KMS-11 (cell line): ENCODE measurements at regions not wholly inside any gene's neighbourhood (a gene's known extent, or its start where the extent isn't known, plus 50 kb on each side); places are given as distances from the start of the nearest gene placed in this dataset.

Experiments
- H2AFZ ChIP-seq: fragments of 200-600 bp; sonication (generic); 2 replicates; pipeline ENCODE4 v1.6.1; 2016; ENCODE audit warnings: antibody characterized with exemption, mixed run types, low read depth
- H3K27ac ChIP-seq: fragments of 200-600 bp; sonication (generic); 2 replicates; pipeline ENCODE4 v1.6.1; 2016; ENCODE audit warnings: mild to moderate bottlenecking, mixed run types
- H3K27me3 ChIP-seq: fragments of 200-600 bp; sonication (generic); 2 replicates; pipeline ENCODE4 v1.6.1; 2017; ENCODE audit warnings: mild to moderate bottlenecking, low read depth, mixed run types, moderate library complexity; ENCODE audit not compliant: insufficient read depth
- H3K36me3 ChIP-seq: fragments of 200-600 bp; sonication (generic); 2 replicates; pipeline ENCODE4 v1.6.1; 2017; ENCODE audit warnings: mild to moderate bottlenecking, mixed run types; ENCODE audit not compliant: insufficient read depth
- H3K4me1 ChIP-seq: fragments of 200-600 bp; sonication (generic); 2 replicates; pipeline ENCODE4 v1.6.1; 2016; ENCODE audit warnings: mild to moderate bottlenecking, low read depth, mixed run types; ENCODE audit not compliant: poor library complexity, severe bottlenecking
- H3K4me2 ChIP-seq: fragments of 200-600 bp; sonication (generic); 2 replicates; pipeline ENCODE4 v1.7.0; 2016; ENCODE audit warnings: mild to moderate bottlenecking, mixed run types
- H3K4me3 ChIP-seq: fragments of 200-600 bp; sonication (generic); IDR thresholded peaks from 2 replicates; pipeline ENCODE4 v1.6.1; 2017; ENCODE audit warnings: low read depth, low read length, mixed read lengths; ENCODE audit not compliant: insufficient read depth
- H3K79me2 ChIP-seq: fragments of 200-600 bp; sonication (generic); 2 replicates; pipeline ENCODE4 v1.6.1; 2016; ENCODE audit warnings: low read depth, mixed run types; ENCODE audit not compliant: insufficient read depth
- H3K9ac ChIP-seq: fragments of 200-600 bp; sonication (generic); 2 replicates; pipeline ENCODE4 v1.6.1; 2016; ENCODE audit warnings: mild to moderate bottlenecking, mixed run types
- H4K20me1 ChIP-seq: fragments of 200-600 bp; sonication (generic); 2 replicates; pipeline ENCODE4 v1.6.1; 2016; ENCODE audit warnings: mild to moderate bottlenecking, mixed run types; ENCODE audit not compliant: insufficient read depth
- CTCF ChIP-seq: fragments of 200-600 bp; sonication (generic); conservative IDR thresholded peaks from 2 replicates; pipeline ENCODE4 v1.6.1; 2017; ENCODE audit warnings: low read depth, mild to moderate bottlenecking, antibody characterized with exemption, low read length, moderate library complexity, mixed read lengths

DNA sequence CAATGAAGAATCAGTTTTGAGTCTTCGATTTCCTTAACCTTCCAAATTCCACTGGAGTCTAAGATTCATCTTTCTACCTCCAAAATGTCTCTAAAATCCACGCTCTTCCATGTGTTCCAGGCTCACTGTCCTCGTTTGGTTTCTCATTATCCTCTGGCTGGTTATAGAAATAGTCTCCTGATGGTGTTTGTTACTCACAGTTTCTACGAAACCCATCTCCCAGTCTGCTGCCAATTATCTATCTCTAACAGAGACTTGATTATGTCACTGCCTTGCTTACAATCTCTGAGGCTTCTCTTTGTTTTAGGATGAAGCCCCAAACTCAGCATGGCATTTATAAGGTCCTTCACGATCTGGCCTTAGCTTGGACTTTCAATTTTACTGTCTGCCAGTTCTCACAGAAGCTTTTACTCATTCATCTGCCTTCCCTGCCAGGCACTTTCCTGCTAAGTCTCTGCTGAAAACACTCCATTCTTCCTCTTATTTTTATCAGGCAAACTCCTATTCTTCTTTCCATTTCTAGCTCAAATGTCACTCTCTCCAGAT, 339.6 kb upstream of the SGCD start:
- no peak overlapping the region for H3K4me3 ChIP-seq

GRCh38 chr5:155989879-155990278, 337.1 kb upstream of the SGCD start:
- no peak overlapping the region for H3K27ac ChIP-seq
- no peak overlapping the region for H3K4me3 ChIP-seq
- H3K36me3 ChIP-seq: no peaks in the 10 kb centered on the region
- H3K9ac ChIP-seq: no peak overlapping the region
- no peak overlapping the region for H2AFZ ChIP-seq
- no peaks in the 10 kb centered on the region for H3K27me3 ChIP-seq
- H3K4me1 ChIP-seq: no peaks in the 10 kb centered on the region
- no peaks in the 10 kb centered on the region for H4K20me1 ChIP-seq
- H3K4me2 ChIP-seq: no peak overlapping the region
- H3K79me2 ChIP-seq: no peaks in the 10 kb centered on the region
- no peak for TF ChIP-seq CTCF

More for the DNA sequence above, 339.6 kb upstream of the SGCD start:
- no peaks in the 10 kb centered on the region for H3K36me3 ChIP-seq
- no peaks in the 10 kb centered on the region for H3K27me3 ChIP-seq
- H3K4me1 ChIP-seq: no peaks in the 10 kb centered on the region
- H4K20me1 ChIP-seq: no peaks in the 10 kb centered on the region
- TF ChIP-seq CTCF: no peak
- H3K79me2 ChIP-seq: no peaks in the 10 kb centered on the region
- no peak overlapping the region for H3K9ac ChIP-seq
- H2AFZ ChIP-seq: no peak overlapping the region
- no peak overlapping the region for H3K4me2 ChIP-seq
- no peak overlapping the region for H3K27ac ChIP-seq

GRCh38 chr5:155996123-155996522, 330.8 kb upstream of the SGCD start:
- Histone ChIP-seq H3K4me1 (no peaks in the 10 kb centered on the region), H3K27me3 (no peaks in the 10 kb centered on the region), H2AFZ (no peak overlapping the region), H3K4me3 (no peak overlapping the region), H4K20me1 (no peaks in the 10 kb centered on the region), H3K27ac (no peak overlapping the region), H3K4me2 (no peak overlapping the region), H3K9ac (no peak overlapping the region), H3K79me2 (no peaks in the 10 kb centered on the region), H3K36me3 (no peaks in the 10 kb centered on the region)
- no peak for TF ChIP-seq CTCF

DNA sequence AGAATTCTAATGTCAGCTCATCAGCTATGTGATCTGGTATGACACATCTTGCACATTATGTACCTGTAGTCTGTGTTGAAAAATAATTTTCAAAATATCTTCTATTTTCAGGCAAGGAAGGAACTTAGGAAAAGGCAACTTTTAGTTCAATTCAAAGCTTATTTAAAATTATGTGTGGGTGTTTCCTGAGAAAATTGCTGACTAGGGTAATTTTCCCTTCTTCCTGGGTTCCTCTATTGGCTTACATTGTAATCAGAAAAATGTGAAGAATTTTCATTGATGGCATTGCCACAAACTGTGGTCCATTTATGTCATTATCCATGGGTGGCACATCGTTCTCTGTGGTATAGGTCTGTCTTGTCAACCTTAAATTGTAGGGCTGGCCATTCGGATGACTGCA, 328.7 kb upstream of the SGCD start:
- H3K4me3 ChIP-seq: no peak overlapping the region
- H3K4me2 ChIP-seq: no peak overlapping the region
- no peaks in the 10 kb centered on the region for H3K79me2 ChIP-seq
- H3K27ac ChIP-seq: no peak overlapping the region
- H3K27me3 ChIP-seq: no peaks in the 10 kb centered on the region
- H2AFZ ChIP-seq: no peak overlapping the region
- no peaks in the 10 kb centered on the region for H3K4me1 ChIP-seq
- no peak for TF ChIP-seq CTCF
- H3K36me3 ChIP-seq: no peaks in the 10 kb centered on the region
- H3K9ac ChIP-seq: no peak overlapping the region
- no peaks in the 10 kb centered on the region for H4K20me1 ChIP-seq
